ENCODE measurements at regions not wholly inside any gene's neighbourhood (a gene's known extent, or its start where the extent isn't known, plus 50 kb on each side); places are given as distances from the start of the nearest gene placed in this dataset.

DNA sequence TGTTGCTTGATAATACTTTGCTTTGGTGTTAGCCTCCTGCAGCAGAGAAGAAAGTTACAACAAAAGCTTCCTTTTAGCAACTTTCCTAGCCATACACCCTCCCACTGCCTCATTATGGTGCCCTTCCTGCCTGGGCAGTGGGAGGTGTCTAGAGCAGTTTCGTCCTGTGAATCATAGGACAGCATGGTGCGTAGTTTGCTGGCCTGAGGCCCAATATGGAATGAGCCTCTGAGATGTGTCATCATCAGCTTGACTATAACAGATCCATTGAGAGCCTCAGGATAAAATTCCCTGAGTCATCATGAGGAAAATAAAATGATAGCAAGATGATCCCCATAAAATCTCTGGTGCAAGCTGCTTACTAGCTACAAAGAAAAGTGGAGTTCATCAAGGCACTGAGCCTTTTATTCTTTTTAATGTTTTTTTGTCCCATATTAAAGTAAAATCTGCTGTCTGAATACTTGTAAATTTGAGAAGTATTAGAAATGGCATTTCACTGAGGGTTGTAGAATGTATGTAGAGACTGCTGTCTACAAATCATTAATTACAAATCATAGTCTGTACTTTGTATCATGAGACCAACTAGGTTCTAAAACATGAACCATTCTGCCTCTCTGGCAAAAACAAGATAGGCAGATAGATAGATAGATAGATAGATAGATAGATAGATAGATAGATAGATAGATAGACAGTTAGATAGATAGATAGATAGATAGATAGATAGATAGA lies 303.0 kb upstream of the PDE4D start:
- POLR2A ChIA-PET, result no interaction called here
- ATAC-seq (replicated peaks in 1 of 4) (no peak), DNase-seq (no peak)
- Histone ChIP-seq H3K4me3 (ENCODE audit: control insufficient read depth in 1 of 2, extremely low read depth in 1 of 2, low read length in 1 of 2) (no peak overlapping the region), H3K9me3 (no peaks in the 10 kb centered on the region), H3K27me3 (replicated peaks in 1 of 2; ENCODE audit: control insufficient read depth in 2 of 2, extremely low read depth in 1 of 2, insufficient read depth in 2 of 2, low read length in 1 of 2) (no peaks in the 10 kb centered on the region), H3K27ac (ENCODE audit: low read length) (no peak overlapping the region), H3K4me1 (ENCODE audit: control insufficient read depth in 1 of 2, extremely low read depth in 1 of 2, insufficient read depth in 2 of 2, low read length in 2 of 2) (no peaks in the 10 kb centered on the region), H3K36me3 (ENCODE audit: control insufficient read depth in 2 of 2, extremely low read depth in 1 of 2, insufficient read depth in 1 of 2, low read length in 1 of 2) (no peaks in the 10 kb centered on the region)
- Mint-ChIP-seq H3K9me3 (peaks cover 7 to 25% (median 11%) of the 10 kb centered on the region in 3 donors), H3K4me3 (no peak overlapping the region), H3K27me3 (no peaks in the 10 kb centered on the region), H3K36me3 (no peaks in the 10 kb centered on the region), H3K4me1 (no peaks in the 10 kb centered on the region), H3K27ac (no peak overlapping the region)
- WGBS (ENCODE audit: insufficient coverage), result 67% methylated on average over 1 of the region's 2 CpGs
- CTCF ChIA-PET, result no interaction called here

- no peaks in the 10 kb centered on the region for H3K27me3 Mint-ChIP-seq
- Histone ChIP-seq H3K9me3 (no peaks in the 10 kb centered on the region), H3K4me3 (ENCODE audit: control insufficient read depth in 1 of 2, extremely low read depth in 1 of 2, low read length in 1 of 2) (no peak overlapping the region), H3K27me3 (replicated peaks in 1 of 2; ENCODE audit: control insufficient read depth in 2 of 2, extremely low read depth in 1 of 2, insufficient read depth in 2 of 2, low read length in 1 of 2) (no peaks in the 10 kb centered on the region), H3K27ac (ENCODE audit: low read length) (no peak overlapping the region), H3K4me1 (ENCODE audit: control insufficient read depth in 1 of 2, extremely low read depth in 1 of 2, insufficient read depth in 2 of 2, low read length in 2 of 2) (no peaks in the 10 kb centered on the region), H3K36me3 (ENCODE audit: control insufficient read depth in 2 of 2, extremely low read depth in 1 of 2, insufficient read depth in 1 of 2, low read length in 1 of 2) (no peaks in the 10 kb centered on the region)
- DNase-seq (no peak), ATAC-seq (replicated peaks in 1 of 4) (no peak)
- H3K9me3 Mint-ChIP-seq, result peaks cover 7 to 29% (median 15%) of the 10 kb centered on the region in 3 donors
- no CpG with 5 or more reads among the region's 6 CpGs for WGBS (ENCODE audit: insufficient coverage)
- H3K4me1 Mint-ChIP-seq, result no peaks in the 10 kb centered on the region
- no peak overlapping the region for H3K27ac Mint-ChIP-seq
- no peaks in the 10 kb centered on the region for H3K36me3 Mint-ChIP-seq
- CTCF ChIA-PET, result no interaction called here
- POLR2A ChIA-PET, result no interaction called here
- H3K4me3 Mint-ChIP-seq, result no peak overlapping the region
These were observed 302.0 kb upstream of the PDE4D start for GRCh38 chr5:60195551-60195950.

GRCh38 chr5:60195083-60195482 lies 301.6 kb upstream of the PDE4D start:
- Histone ChIP-seq H3K36me3 (ENCODE audit: control insufficient read depth in 2 of 2, extremely low read depth in 1 of 2, insufficient read depth in 1 of 2, low read length in 1 of 2) (no peaks in the 10 kb centered on the region), H3K4me3 (ENCODE audit: control insufficient read depth in 1 of 2, extremely low read depth in 1 of 2, low read length in 1 of 2) (no peak overlapping the region), H3K27me3 (replicated peaks in 1 of 2; ENCODE audit: control insufficient read depth in 2 of 2, extremely low read depth in 1 of 2, insufficient read depth in 2 of 2, low read length in 1 of 2) (no peaks in the 10 kb centered on the region), H3K9me3 (no peaks in the 10 kb centered on the region), H3K27ac (ENCODE audit: low read length) (no peak overlapping the region), H3K4me1 (ENCODE audit: control insufficient read depth in 1 of 2, extremely low read depth in 1 of 2, insufficient read depth in 2 of 2, low read length in 2 of 2) (no peaks in the 10 kb centered on the region)
- no peak overlapping the region for H3K27ac Mint-ChIP-seq
- H3K4me1 Mint-ChIP-seq, result no peaks in the 10 kb centered on the region
- no peaks in the 10 kb centered on the region for H3K27me3 Mint-ChIP-seq
- ATAC-seq (replicated peaks in 1 of 4), result no peak
- no peak for DNase-seq
- WGBS (ENCODE audit: insufficient coverage), result no CpG with 5 or more reads among the region's 1 CpG
- H3K9me3 Mint-ChIP-seq, result peaks cover 7 to 29% (median 15%) of the 10 kb centered on the region in 3 donors
- H3K4me3 Mint-ChIP-seq, result no peak overlapping the region
- ChIA-PET CTCF (no interaction called here), POLR2A (no interaction called here)
- no peaks in the 10 kb centered on the region for H3K36me3 Mint-ChIP-seq

DNA sequence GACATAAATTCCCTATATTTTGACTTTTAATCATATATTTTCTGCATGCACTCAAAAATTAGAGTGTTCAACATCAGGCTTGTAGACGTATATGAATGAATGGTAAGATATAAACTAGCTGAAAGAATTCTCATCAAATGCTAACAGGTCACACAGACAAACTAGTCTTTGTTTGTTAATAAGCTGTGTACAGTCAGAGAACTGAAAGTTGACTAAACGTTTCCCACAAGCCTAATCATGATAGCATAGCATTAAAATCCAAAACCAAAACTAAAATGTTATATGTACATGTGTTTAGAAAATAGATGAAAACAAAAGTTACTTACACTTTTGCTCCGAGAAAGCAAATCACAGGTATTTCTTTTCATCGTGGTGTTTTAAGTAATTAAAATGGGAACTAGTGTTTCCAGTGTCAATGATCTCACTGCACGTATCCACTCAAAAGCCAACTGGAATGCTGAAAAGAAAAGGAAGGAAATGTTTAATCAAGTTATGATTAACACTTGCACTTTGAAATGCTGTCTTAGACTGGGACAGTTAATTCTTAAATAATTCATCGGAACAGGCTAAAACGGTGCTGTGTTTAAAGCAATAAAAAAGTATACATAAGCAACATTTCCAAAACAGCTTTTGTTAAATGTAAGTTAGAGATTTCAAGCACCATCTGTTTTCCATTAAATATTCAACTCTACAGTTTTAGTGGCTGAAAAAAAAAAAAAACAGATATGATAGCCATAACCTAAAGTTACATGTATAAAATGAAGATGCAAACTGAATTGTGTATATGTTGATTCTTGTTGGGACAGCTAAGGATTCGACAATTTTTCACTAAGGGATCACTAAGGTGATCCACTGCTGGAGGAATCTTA lies 291.9 kb upstream of the PDE4D start:
- WGBS (ENCODE audit: insufficient coverage), result 81% methylated on average over 2 of the region's 8 CpGs
- POLR2A ChIA-PET, result no interaction called here

DNA sequence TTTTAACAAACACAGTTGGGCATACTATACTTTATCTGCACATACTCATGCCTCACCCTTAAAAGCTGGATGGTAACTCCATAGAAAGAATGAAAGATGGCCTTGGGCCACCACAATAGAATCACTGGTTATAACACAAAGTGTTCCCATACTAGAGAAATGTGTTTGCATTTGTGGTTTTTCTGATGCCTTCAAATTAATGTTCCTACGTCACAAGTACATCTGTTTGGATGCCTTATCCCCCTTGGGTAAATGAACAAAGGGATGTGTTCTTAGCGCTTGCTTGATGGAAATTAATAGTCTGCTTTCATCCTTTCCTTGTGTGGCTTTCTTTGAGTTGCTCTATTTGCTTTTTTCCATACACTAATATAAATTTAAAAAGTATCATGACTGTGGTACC lies 291.1 kb upstream of the PDE4D start:
- Mint-ChIP-seq H3K27me3 (no peaks in the 10 kb centered on the region), H3K9me3 (peaks cover 0 to 6% (median 4%) of the 10 kb centered on the region in 3 donors), H3K36me3 (no peaks in the 10 kb centered on the region), H3K4me1 (no peaks in the 10 kb centered on the region), H3K4me3 (no peak overlapping the region), H3K27ac (no peak overlapping the region)
- Histone ChIP-seq H3K9me3 (no peaks in the 10 kb centered on the region), H3K4me3 (ENCODE audit: control insufficient read depth in 1 of 2, extremely low read depth in 1 of 2, low read length in 1 of 2) (no peak overlapping the region), H3K4me1 (ENCODE audit: control insufficient read depth in 1 of 2, extremely low read depth in 1 of 2, insufficient read depth in 2 of 2, low read length in 2 of 2) (no peaks in the 10 kb centered on the region), H3K27ac (ENCODE audit: low read length) (no peak overlapping the region), H3K27me3 (replicated peaks in 1 of 2; ENCODE audit: control insufficient read depth in 2 of 2, extremely low read depth in 1 of 2, insufficient read depth in 2 of 2, low read length in 1 of 2) (no peaks in the 10 kb centered on the region), H3K36me3 (ENCODE audit: control insufficient read depth in 2 of 2, extremely low read depth in 1 of 2, insufficient read depth in 1 of 2, low read length in 1 of 2) (no peaks in the 10 kb centered on the region)
- POLR2A ChIA-PET, result no interaction called here
- CTCF ChIA-PET, result no interaction called here
- no peak for DNase-seq
- no CpG with 5 or more reads among the region's 2 CpGs for WGBS (ENCODE audit: insufficient coverage)
- ATAC-seq (replicated peaks in 1 of 4), result no peak

More for the DNA sequence above, 291.9 kb upstream of the PDE4D start:
- no peaks in the 10 kb centered on the region for H3K4me1 Mint-ChIP-seq
- H3K4me3 Mint-ChIP-seq, result no peak overlapping the region
- Histone ChIP-seq H3K36me3 (ENCODE audit: control insufficient read depth in 2 of 2, extremely low read depth in 1 of 2, insufficient read depth in 1 of 2, low read length in 1 of 2) (no peaks in the 10 kb centered on the region), H3K4me1 (ENCODE audit: control insufficient read depth in 1 of 2, extremely low read depth in 1 of 2, insufficient read depth in 2 of 2, low read length in 2 of 2) (no peaks in the 10 kb centered on the region), H3K27me3 (replicated peaks in 1 of 2; ENCODE audit: control insufficient read depth in 2 of 2, extremely low read depth in 1 of 2, insufficient read depth in 2 of 2, low read length in 1 of 2) (no peaks in the 10 kb centered on the region), H3K4me3 (ENCODE audit: control insufficient read depth in 1 of 2, extremely low read depth in 1 of 2, low read length in 1 of 2) (no peak overlapping the region), H3K27ac (ENCODE audit: low read length) (no peak overlapping the region), H3K9me3 (no peaks in the 10 kb centered on the region)
- no peak for ATAC-seq (replicated peaks in 1 of 4)
- H3K27me3 Mint-ChIP-seq, result no peaks in the 10 kb centered on the region
- no peaks in the 10 kb centered on the region for H3K36me3 Mint-ChIP-seq
- H3K9me3 Mint-ChIP-seq, result peaks cover 0 to 6% (median 6%) of the 10 kb centered on the region in 3 donors
- CTCF ChIA-PET, result no interaction called here
- no peak overlapping the region for H3K27ac Mint-ChIP-seq
- no peak for DNase-seq

DNA sequence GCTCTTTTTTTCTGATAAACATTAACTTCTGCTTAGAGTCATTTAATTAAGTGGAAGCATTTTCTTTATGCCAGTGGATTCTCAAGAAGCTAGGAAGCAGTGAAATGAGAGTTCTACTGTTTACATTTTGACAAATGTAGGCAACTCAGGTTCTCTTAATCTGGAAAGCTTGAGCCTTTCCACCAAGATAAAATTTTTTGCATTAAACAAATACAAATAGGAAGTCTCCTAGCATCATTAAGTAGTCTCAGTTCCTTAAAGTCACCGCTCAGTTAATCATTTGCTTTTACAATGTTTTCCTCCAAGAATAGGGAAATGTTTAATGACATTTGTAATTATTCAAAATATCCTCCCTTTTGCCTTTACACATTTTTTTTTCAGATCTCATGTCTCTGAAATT lies 290.4 kb upstream of the PDE4D start:
- DNase-seq (no peak), ATAC-seq (replicated peaks in 1 of 4) (no peak)
- Mint-ChIP-seq H3K9me3 (peaks cover 0 to 6% (median 4%) of the 10 kb centered on the region in 3 donors), H3K4me3 (no peak overlapping the region), H3K27me3 (no peaks in the 10 kb centered on the region), H3K36me3 (no peaks in the 10 kb centered on the region), H3K4me1 (no peaks in the 10 kb centered on the region), H3K27ac (no peak overlapping the region)
- Histone ChIP-seq H3K27me3 (replicated peaks in 1 of 2; ENCODE audit: control insufficient read depth in 2 of 2, extremely low read depth in 1 of 2, insufficient read depth in 2 of 2, low read length in 1 of 2) (no peaks in the 10 kb centered on the region), H3K27ac (ENCODE audit: low read length) (no peak overlapping the region), H3K4me3 (ENCODE audit: control insufficient read depth in 1 of 2, extremely low read depth in 1 of 2, low read length in 1 of 2) (no peak overlapping the region), H3K9me3 (no peaks in the 10 kb centered on the region), H3K4me1 (ENCODE audit: control insufficient read depth in 1 of 2, extremely low read depth in 1 of 2, insufficient read depth in 2 of 2, low read length in 2 of 2) (no peaks in the 10 kb centered on the region), H3K36me3 (ENCODE audit: control insufficient read depth in 2 of 2, extremely low read depth in 1 of 2, insufficient read depth in 1 of 2, low read length in 1 of 2) (no peaks in the 10 kb centered on the region)
- POLR2A ChIA-PET, result no interaction called here
- WGBS (ENCODE audit: insufficient coverage), result no CpG with 5 or more reads among the region's 1 CpG
- CTCF ChIA-PET, result no interaction called here
